Mucosa of descending colon (tissue), 3 donors: ENCODE measurements at regions not wholly inside any gene's neighbourhood (a gene's known extent, or its start where the extent isn't known, plus 50 kb on each side); places are given as distances from the start of the nearest gene placed in this dataset.

Experiments used
- ATAC-seq: fragments of 200-7000 bp; cut with Tn5 transposase; one replicate; pipeline ENCODE4 v1.9.1; 2020; ENCODE audit warnings: mild to moderate bottlenecking, moderate library complexity
- DNase-seq, 3 donors: peaks; one replicate each; pipeline ENCODE4 v3.0.0-alpha.2; 2020
- H3K36me3 ChIP-seq: fragments of 200-600 bp; one replicate; pipeline ENCODE4 v1.8.0; 2021; ENCODE audit warnings: low read depth, mild to moderate bottlenecking
- H3K4me1 ChIP-seq: fragments of 200-600 bp; one replicate; pipeline ENCODE4 v1.8.0; 2021; ENCODE audit warnings: low read depth, mild to moderate bottlenecking
- H3K4me3 ChIP-seq: fragments of 200-600 bp; one replicate; pipeline ENCODE4 v1.8.0; 2021; ENCODE audit warnings: mild to moderate bottlenecking
- H3K9me3 ChIP-seq: fragments of 200-600 bp; one replicate; pipeline ENCODE4 v1.8.0; 2021; ENCODE audit warnings: mild to moderate bottlenecking
- intact Hi-C, 2 donors: fragments of 100-400 bp; cut with DNase I in 1 of 2; cut with micrococcal nuclease in 1 of 2; formaldehyde crosslinking; loops; one replicate each; pipeline versions ENCODE4 v1.11.0 to v1.11.1; 2022; cut with DNase I, micrococcal nuclease
- TF ChIP-seq, protein P1 (sequence below): fragments of 200-600 bp; IDR thresholded peaks from one replicate; pipeline ENCODE4 v1.8.0; 2022; ENCODE audit warnings: antibody characterized with exemption, mild to moderate bottlenecking
- donor health status: DM: no; HTN: no; CAD: no; lungs with moderate emphysema.
- donor health status: DM: no; HTN: no; CAD: no.
- donor health status: DM: no; HTN: yes; CAD: no.

DNA sequence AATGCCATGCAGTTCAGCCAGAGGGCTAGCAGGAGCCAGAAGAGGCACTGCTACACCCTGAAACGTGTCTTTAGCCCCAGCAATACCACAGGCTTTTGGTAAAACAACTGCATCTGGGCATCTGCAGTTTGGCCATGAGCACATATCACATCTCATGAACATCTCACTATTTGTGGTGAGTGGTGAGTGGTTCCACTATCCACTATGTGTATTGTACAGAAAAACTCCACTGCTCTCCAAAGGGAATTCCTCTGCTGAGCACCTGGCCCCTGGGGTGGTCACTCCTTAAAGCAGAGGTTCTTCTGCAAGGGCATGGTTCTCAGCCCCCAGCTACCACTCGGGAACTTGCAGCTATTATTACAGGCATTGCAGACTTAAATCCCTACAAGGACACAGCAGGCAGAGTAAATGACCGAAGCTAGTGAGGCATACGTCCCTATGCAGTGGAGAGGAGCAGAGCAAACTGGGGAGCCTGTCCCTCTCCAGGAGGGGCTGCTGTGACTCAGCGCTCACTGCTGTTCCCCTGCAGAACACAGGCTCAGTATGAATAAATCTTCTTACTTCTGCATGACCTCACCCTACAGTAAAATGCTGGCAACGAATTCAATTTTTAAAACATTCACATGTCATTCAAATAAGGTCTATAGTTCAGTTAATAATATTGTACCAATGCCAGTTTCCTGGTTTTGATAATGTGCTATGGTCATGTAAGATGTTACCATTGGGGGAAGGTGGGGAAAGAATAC, 332.4 kb upstream of the ZNF507 start:
- Histone ChIP-seq H3K36me3 (no peaks in the 10 kb centered on the region), H3K9me3 (no peaks in the 10 kb centered on the region), H3K4me1 (no peaks in the 10 kb centered on the region), H3K4me3 (no peak overlapping the region)
- intact Hi-C loops = no loop called here
- TF ChIP-seq, protein P1, sequence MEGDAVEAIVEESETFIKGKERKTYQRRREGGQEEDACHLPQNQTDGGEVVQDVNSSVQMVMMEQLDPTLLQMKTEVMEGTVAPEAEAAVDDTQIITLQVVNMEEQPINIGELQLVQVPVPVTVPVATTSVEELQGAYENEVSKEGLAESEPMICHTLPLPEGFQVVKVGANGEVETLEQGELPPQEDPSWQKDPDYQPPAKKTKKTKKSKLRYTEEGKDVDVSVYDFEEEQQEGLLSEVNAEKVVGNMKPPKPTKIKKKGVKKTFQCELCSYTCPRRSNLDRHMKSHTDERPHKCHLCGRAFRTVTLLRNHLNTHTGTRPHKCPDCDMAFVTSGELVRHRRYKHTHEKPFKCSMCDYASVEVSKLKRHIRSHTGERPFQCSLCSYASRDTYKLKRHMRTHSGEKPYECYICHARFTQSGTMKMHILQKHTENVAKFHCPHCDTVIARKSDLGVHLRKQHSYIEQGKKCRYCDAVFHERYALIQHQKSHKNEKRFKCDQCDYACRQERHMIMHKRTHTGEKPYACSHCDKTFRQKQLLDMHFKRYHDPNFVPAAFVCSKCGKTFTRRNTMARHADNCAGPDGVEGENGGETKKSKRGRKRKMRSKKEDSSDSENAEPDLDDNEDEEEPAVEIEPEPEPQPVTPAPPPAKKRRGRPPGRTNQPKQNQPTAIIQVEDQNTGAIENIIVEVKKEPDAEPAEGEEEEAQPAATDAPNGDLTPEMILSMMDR = no peak
- DNase-seq = peak in 1 of 3 donors; percentile 22
- peak; percentile 69 for ATAC-seq

DNA sequence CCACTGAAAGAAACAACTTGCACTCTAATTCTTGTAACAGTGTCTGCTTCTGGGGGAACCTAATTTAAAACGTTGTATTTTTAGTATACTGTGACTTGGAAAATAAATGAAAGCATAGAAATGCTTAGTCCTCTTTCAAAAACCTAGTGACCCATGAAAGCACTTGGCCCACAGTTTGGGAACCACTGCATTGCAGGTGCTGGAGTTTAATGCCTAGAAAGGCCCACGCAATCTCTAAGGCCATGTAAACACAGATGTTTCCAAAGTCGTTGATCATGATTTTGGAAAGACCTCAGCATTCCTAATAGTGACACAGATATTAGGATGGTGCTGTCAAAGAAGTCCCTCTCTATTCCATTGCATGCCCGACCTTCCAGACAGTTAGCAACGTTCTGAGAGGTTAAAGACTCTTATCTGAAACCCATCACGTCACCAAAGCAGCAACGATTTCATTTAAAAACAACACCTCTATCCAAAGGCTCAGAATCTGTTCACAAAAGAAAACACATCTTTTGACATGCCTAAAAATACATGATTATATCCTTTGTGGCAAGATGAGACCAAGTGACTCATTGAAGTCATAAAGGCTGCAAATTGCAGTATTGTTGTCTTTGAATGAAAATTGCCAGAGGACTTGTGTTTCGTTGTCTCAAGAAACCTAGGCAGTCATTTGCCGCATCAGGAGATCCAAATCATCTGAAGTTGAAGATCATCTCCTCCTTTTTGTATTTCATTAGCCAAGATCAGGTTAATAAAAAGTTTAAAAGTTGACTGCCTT, 328.0 kb upstream of the ZNF507 start:
- DNase-seq = no peak
- TF ChIP-seq, protein P1 = no peak
- intact Hi-C loops = no loop called here

DNA sequence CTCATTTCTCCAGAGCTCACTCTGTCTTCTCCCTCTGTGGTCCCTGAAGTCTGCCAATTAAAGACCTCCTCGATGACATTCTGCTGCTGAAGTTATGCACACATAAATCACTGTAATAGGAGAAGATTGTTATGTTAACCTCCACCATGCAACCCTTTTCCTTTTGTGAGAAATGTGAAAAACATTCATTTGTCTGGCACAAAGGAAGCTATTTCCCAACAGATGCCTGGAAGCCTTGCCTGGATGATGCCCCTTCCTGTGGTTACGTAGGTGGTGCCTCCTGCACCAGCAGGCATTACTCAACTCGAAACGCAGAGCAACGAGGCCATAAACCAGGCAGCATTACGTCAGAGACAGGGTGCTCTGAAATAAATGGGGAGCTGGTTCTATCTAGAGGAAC, 327.4 kb upstream of the ZNF507 start:
- no peak overlapping the region for H3K4me3 ChIP-seq
- peaks cover 3% of the 10 kb centered on the region for H3K36me3 ChIP-seq
- H3K4me1 ChIP-seq = no peaks in the 10 kb centered on the region
- H3K9me3 ChIP-seq = no peaks in the 10 kb centered on the region
- intact Hi-C loops = no loop called here
- no peak for DNase-seq
- ATAC-seq = no peak
- TF ChIP-seq, protein P1 = no peak

More for the DNA sequence above, 328.0 kb upstream of the ZNF507 start:
- Histone ChIP-seq H3K36me3 (peaks cover 3% of the 10 kb centered on the region), H3K4me1 (no peaks in the 10 kb centered on the region), H3K9me3 (no peaks in the 10 kb centered on the region), H3K4me3 (no peak overlapping the region)
- no peak for ATAC-seq

DNA sequence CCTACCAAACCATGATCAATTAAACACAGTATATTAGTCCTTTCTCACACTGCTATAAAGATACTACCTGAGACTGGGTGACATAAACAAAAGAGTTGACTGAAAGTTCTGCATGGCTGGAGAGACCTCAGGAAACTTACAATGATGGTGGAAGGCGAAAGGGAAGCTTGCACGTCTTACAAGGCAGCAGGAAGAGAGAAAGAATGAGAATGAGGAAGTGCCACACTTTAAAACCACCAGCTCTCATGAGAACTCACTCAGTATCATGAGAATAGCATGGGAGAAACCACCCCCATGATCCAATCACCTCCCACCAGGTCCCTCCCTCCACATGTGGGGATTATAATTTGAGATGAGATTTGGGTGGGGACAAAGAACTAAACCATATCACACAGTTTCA, 324.9 kb upstream of the ZNF507 start:
- intact Hi-C loops = no loop called here
- no peak for ATAC-seq

DNA sequence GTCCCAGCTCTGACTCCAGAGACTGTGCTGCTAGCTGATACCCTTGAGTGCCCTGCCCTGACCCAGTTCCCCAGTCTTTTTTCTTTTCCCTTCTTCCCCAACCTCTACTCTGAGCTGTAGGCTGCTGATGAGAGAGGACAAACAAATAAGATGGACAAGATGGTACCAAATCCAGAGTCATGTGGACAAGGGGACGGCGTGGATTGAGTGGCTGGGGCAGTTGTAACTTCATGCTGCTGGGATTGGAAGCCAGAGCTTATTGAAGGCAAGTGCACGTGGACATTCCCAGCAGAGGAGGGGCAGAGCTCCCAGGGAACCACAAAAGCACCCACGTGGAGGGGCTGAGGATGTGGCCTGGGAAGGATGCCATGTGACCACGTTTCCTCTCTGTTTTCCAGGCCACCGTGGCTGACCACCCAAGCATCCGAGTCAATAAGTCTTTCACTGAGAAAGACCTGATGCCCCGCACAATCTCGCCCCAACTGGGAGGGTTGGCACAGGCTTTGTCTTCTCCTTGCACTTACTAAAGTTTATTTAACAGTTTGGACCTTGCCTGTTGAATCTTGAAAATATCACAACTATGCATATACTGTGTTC, 323.3 kb upstream of the ZNF507 start:
- H3K4me3 ChIP-seq = no peak overlapping the region
- H3K4me1 ChIP-seq = no peaks in the 10 kb centered on the region
- H3K9me3 ChIP-seq = no peaks in the 10 kb centered on the region
- ATAC-seq (no peak), DNase-seq (no peak)
- intact Hi-C loops = no loop called here
- peaks cover 3% of the 10 kb centered on the region for H3K36me3 ChIP-seq
- TF ChIP-seq, protein P1 = no peak

More for the DNA sequence above, 324.9 kb upstream of the ZNF507 start:
- Histone ChIP-seq H3K36me3 (peaks cover 3% of the 10 kb centered on the region), H3K9me3 (no peaks in the 10 kb centered on the region), H3K4me3 (no peak overlapping the region), H3K4me1 (no peaks in the 10 kb centered on the region)
- TF ChIP-seq, protein P1 = no peak
- DNase-seq = no peak
